ENCODE measurements at regions not wholly inside any gene's neighbourhood (a gene's known extent, or its start where the extent isn't known, plus 50 kb on each side); places are given as distances from the start of the nearest gene placed in this dataset.

DNA sequence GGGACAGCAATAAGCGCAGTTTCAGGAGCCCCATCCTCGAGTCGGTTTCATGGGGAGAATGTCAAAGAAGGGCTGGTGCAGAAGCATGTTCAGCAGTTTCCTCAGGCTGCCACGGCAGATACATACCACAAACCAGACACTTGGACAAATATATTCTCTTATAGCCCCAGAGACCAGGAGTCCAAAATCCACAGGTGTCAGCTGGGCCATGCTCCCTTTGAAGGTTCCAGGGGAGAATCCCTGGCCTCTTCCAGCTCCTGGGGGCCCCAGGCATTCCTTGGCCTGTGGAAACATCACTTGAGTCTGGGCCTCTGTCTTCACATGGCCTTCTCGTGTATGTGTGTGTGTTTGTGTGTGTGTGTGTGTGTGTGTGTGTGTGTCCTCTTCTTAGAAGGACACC, 164.1 kb downstream of the UQCRFS1 start:
- 71 to 82% methylated on average over 5 of the region's 5 CpGs for WGBS, 2 donors
- peaks cover 0 to 5% (median 0%) of the 10 kb centered on the region in 7 donors for H3K27me3 ChIP-seq
- DNase-seq (no peak), ATAC-seq (no peak)
- H3K9me3 ChIP-seq: no peaks in the 10 kb centered on the region
- H3K4me3 ChIP-seq: no peak overlapping the region
- no peaks in the 10 kb centered on the region for H3K4me1 ChIP-seq
- H3K36me3 ChIP-seq: no peaks in the 10 kb centered on the region
- no peak for TF ChIP-seq CTCF (IDR thresholded peaks at IDR 0.05)
- intact Hi-C loops (cut with DNase I): no loop called here
- no peak overlapping the region for H3K27ac ChIP-seq

DNA sequence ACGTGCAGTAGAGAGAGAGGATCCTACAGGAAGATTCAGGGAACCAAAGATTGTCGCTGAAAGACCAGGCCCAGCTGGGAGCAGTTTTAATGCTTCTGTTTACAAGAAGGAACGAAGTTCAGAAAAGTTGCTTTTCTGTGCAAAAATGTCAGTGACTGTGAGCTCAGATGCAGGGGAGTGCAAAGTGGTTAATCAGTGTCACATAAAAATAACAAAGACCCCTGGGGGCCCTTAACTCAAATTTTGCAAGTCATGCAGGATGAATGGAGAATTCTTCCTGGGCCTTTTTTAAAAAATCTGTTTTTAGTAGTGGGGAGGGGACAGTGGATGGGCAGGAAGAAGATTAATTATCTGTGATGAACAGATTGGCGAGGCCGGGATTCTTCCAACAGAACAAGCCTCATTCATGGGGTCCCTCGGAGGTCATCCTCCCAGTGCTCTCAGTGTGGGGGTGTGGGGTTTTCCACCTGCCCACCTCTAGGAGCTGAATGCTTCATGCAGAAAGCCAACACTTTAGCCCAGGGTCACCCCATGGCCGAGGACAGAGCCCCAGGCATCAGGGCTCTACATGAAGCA, 167.2 kb downstream of the UQCRFS1 start:
- no peak overlapping the region for H3K4me3 ChIP-seq
- DNase-seq (no peak), ATAC-seq (no peak)
- H3K9me3 ChIP-seq: peaks cover 0 to 4% (median 0%) of the 10 kb centered on the region in 11 donors
- H3K27me3 ChIP-seq: peaks cover 0 to 9% (median 2%) of the 10 kb centered on the region in 7 donors
- no peak overlapping the region for H3K27ac ChIP-seq
- WGBS, 2 donors: 43 to 51% methylated on average over 7 of the region's 7 CpGs
- no peaks in the 10 kb centered on the region for H3K4me1 ChIP-seq
- H3K36me3 ChIP-seq: no peaks in the 10 kb centered on the region
- no peak for TF ChIP-seq CTCF (IDR thresholded peaks at IDR 0.05)
- intact Hi-C loops (cut with DNase I): no loop called here

DNA sequence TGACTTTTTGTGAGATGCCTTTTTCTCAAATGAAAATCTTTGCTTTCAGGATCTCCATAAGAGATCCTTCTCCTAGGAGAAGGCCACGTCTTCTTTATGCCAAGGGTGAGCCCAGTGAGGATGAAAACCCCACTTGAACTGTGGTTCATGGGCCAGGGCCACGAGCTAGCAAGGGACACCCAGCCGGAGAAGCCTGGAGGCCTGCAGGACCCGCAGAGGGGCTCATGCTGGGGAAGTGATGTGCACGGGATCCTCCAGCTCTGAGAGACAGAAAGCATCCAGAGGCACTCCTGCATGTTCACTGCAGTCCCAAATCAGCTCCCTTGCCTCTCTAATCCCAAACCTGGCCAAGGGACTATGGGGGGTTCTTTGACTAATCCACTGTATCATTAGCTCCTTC, 168.9 kb downstream of the UQCRFS1 start:
- Histone ChIP-seq H3K36me3 (no peaks in the 10 kb centered on the region), H3K9me3 (peaks cover 0 to 4% (median 0%) of the 10 kb centered on the region in 11 donors), H3K27ac (no peak overlapping the region), H3K4me1 (no peaks in the 10 kb centered on the region), H3K4me3 (no peak overlapping the region), H3K27me3 (peaks cover 0 to 15% (median 9%) of the 10 kb centered on the region in 7 donors)
- WGBS, 2 donors: 72 to 73% methylated on average over 5 of the region's 5 CpGs
- DNase-seq (no peak), ATAC-seq (no peak)
- intact Hi-C loops (cut with DNase I): no loop called here
- no peak for TF ChIP-seq CTCF (IDR thresholded peaks at IDR 0.05)

- H3K27ac ChIP-seq: no peak overlapping the region
- no peaks in the 10 kb centered on the region for H3K36me3 ChIP-seq
- no peaks in the 10 kb centered on the region for H3K4me1 ChIP-seq
- H3K4me3 ChIP-seq: no peak overlapping the region
- DNase-seq (no peak), ATAC-seq (no peak)
- 75 to 79% methylated on average over 2 of the region's 2 CpGs for WGBS, 2 donors
- peaks cover 0 to 16% (median 9%) of the 10 kb centered on the region in 7 donors for H3K27me3 ChIP-seq
- no peak for TF ChIP-seq CTCF (IDR thresholded peaks at IDR 0.05)
- peaks cover 0 to 4% (median 0%) of the 10 kb centered on the region in 11 donors for H3K9me3 ChIP-seq
- intact Hi-C loops (cut with DNase I): no loop called here
Observed at GRCh38 chr19:29042450-29042849, 170.5 kb downstream of the UQCRFS1 start.

Measured in heart right ventricle (tissue), 16 donors.